ENCODE measurements at regions not wholly inside any gene's neighbourhood (a gene's known extent, or its start where the extent isn't known, plus 50 kb on each side); places are given as distances from the start of the nearest gene placed in this dataset.

GRCh38 chr5:33297760-33298216 lies 143.0 kb upstream of the TARS1 start:
- no peak for DNase-seq (ENCODE audit: low spot score)

- DNase-seq (ENCODE audit: low spot score), result peak; percentile 12
These were observed 141.1 kb upstream of the TARS1 start for GRCh38 chr5:33299621-33300208.

GRCh38 chr5:33300209-33300742 lies 140.5 kb upstream of the TARS1 start:
- DNase-seq (ENCODE audit: low spot score), result no peak

DNA sequence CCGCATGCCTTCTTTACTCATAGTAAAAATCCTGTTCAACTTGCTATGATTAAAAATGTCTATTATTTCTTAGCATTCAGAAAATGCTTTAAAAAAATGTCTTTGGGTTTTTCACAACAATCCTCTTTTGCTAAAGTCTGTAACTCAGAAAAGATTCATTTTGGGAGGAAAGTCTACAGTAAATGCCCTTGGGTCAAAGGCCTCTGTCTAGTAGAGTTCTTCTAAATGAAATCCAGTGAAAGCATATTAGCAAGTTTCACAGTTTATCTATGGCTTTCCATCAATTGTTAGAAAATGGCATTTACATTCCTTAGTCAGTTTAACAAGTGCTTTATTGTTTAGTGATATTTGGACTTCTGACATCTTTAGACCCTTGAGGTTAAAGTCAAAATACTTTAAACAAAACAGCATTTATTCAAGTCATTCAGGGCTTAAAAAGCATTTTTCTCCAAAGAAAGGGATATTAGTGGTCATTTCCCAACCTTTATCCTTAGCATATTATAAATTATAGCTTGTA lies 137.1 kb upstream of the TARS1 start:
- DNase-seq (ENCODE audit: low spot score), result no peak

- DNase-seq (ENCODE audit: low spot score), result no peak
These were observed 136.2 kb upstream of the TARS1 start for GRCh38 chr5:33304601-33305000.

GRCh38 chr5:33305572-33305971 lies 135.2 kb upstream of the TARS1 start:
- DNase-seq (ENCODE audit: low spot score), result no peak

DNA sequence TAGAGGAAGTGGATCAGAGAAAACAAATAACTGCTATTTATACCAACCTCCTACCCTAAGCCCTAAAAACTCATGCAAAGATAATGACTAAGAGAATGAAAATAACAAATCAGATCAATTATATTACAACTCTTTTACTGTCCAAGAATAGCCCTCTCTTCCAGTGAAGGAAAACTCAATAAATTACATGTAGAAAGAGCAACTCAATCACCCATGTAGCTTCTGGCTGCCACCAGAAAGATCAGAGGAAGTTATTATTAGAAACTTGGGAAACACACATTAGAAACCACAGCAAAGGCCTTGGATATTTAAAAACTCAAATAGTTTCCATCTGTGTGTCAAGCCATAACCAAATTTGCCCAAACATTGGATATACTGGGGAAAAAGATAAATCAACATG lies 134.0 kb upstream of the TARS1 start:
- DNase-seq (ENCODE audit: low spot score), result no peak

DNA sequence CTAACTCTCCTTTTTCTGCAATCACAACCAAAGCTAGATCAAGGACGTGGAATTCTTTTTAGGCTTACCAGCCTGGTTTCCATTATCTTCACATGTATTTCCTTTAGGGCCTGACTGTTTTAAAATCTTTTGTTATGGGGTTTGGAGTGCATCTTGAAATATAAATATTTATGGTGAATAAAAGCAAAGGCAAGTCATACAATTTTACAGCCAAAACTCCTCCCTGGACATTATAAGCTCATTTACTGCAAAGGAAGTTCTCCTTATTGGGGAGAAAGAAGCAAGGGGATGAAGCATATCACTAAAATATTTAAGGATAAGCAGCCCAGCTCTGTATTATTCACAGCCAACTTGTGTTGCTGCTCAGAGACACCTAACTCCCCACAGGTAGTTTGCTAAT lies 132.2 kb upstream of the TARS1 start:
- no peak for DNase-seq (ENCODE audit: low spot score)

DNA sequence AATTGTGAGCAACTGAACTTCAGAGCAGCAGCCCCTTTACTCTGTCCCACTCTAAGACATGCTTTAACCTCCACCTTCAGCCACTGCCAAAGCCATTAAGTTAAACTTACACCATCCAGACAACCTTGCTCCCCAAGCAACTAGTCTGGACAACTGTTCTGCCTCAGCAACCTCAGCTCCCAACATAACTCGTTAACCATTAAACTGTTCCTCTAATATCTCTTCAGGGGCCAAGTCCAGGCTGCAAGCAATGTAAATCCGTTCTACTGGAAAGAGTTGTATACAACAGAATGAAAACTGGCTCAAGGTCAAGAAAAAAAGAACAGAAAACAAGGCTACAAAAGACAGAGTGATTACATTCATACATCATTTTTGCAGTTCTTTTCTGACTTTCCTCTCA lies 131.7 kb upstream of the TARS1 start:
- DNase-seq (ENCODE audit: low spot score), result peak; percentile 2

- DNase-seq (ENCODE audit: low spot score), result no peak
These were observed 131.0 kb upstream of the TARS1 start for GRCh38 chr5:33309536-33310345.

- no peak for DNase-seq (ENCODE audit: low spot score)
These were observed 130.3 kb upstream of the TARS1 start for GRCh38 chr5:33310451-33310850.

GRCh38 chr5:33311893-33312292 lies 128.9 kb upstream of the TARS1 start:
- no peak for DNase-seq (ENCODE audit: low spot score)

DNA sequence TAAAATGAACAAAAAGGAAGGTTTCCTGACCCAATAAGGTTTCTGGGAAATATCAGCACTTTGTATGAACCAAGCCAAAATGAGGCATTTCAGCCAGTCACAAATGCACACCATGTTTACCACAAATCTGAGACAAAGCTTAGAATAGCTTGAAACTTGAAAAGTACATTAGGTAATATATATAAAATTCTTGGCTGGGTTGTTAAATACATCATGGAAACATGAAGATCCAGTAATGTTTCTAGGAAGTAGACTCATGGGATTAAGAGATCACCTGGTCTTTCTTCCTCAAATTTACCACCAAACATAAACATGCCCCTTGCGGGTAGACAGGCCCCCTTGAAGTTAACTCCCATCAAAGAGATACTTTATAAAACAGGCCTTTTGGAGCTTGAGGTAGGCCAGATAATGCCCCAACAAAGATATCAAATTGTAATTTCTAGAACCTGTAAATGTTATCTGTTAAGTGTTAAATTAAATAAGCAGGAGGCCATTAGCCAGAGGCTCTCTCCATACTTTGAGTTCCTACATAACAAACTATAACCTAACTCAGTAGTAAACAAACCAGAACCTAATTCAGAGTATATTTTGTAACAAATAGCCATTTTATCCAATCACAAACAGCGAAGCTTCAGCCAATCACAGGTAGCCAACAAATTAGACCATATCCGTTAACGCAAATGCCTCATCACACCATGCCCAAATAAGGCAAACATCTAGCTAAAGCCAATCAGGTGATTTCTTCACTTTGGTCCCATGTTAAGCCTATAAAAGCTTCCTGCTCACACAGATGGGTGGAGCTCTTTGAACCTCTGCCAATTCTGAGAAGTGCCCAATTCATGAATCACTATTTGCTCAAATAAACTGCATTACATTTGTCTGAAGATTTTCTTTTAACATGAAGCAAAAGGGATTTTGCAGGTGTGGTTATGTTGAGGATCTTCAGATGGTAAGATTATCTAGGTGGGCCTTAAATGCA lies 127.9 kb upstream of the TARS1 start:
- DNase-seq (ENCODE audit: low spot score), result no peak

- DNase-seq (ENCODE audit: low spot score), result no peak
These were observed 125.6 kb upstream of the TARS1 start for GRCh38 chr5:33315189-33315588.

DNA sequence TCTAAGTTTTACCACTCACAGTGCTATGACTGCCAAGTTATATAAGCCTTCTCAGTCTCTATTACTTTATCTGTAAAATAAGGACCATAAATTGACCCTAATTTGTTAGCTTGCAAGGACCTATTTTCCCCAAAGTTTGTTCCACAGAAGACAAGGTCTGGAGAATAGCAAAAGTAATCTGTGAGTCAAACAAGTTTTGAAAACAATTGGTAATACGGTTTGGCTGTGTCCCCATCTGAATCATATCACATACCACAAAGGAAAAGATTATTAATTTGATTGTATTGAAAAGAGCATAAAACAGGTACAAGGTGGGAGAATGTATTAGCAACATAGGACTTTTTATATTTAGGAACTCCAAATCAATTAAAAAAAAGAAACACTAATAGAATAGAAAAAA lies 124.0 kb upstream of the TARS1 start:
- DNase-seq (ENCODE audit: low spot score), result no peak

DNA sequence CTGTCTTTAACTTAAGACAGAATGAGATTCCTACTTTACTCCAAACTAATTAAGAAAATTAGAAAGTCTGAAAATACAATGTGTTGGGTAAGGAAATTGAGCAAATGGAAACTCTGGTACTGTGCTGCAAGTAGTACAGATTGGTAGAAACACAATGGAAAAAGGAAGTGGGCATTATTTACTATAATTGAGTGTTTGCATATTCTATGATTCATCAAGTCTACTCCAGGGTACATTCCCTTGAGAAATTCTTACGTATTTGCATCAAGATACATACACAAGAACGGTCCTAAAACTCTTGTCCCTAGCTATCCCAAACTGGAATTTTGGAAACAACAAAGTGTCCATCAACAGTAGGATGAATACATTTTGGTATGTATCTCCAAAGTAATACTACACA lies 123.5 kb upstream of the TARS1 start:
- no peak for DNase-seq (ENCODE audit: low spot score)

GRCh38 chr5:33319151-33319550 lies 121.6 kb upstream of the TARS1 start:
- DNase-seq (ENCODE audit: low spot score), result no peak

- DNase-seq (ENCODE audit: low spot score), result no peak
These were observed 120.9 kb upstream of the TARS1 start for GRCh38 chr5:33319841-33320240.

GRCh38 chr5:33321026-33321425 lies 119.7 kb upstream of the TARS1 start:
- DNase-seq (ENCODE audit: low spot score), result no peak

DNA sequence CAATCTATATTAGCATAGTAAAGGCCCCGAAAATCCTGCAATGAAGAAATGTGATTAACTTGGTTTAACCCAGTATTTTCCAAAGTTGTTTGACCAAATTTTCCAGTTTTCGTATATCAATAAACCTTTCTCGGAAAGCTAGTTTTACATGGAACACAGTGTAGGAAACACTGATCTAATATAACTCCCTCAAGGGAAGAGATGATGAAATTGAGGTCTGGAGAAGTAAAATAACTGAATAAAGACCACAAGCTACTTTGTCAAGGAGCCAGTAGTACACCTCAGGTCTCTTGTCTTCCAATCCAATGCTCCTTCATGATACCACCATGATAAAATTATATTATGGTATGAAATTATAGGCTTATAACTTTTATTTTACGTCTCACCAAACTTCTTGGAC lies 118.1 kb upstream of the TARS1 start:
- DNase-seq (ENCODE audit: low spot score), result no peak

- no peak for DNase-seq (ENCODE audit: low spot score)
These were observed 116.0 kb upstream of the TARS1 start for GRCh38 chr5:33324667-33325307.

- DNase-seq (ENCODE audit: low spot score), result no peak
These were observed 111.9 kb upstream of the TARS1 start for GRCh38 chr5:33328818-33329217.
